Natural killer cell (primary cell): ENCODE measurements at regions not wholly inside any gene's neighbourhood (a gene's known extent, or its start where the extent isn't known, plus 50 kb on each side); places are given as distances from the start of the nearest gene placed in this dataset.

Experiments used
- ATAC-seq, 3 donors: fragments of 150-1000 bp in 2 of 3; fragments of 200-7000 bp in 1 of 3; cut with Tn5 transposase; 1 replicate in 1 of 3; 2 replicates in 2 of 3; pipeline ENCODE4 v1.10.0; 2021; ENCODE audit warnings: mild to moderate bottlenecking in 2 of 3, moderate library complexity in 2 of 3
- DNase-seq, 2 donors: peaks; one replicate each; pipeline versions ENCODE4 v3.0.0 to v3.0.0-alpha.2; 2013 to 2021; ENCODE audit warnings: mixed read lengths in 1 of 2
- H3K27ac ChIP-seq: one replicate; pipeline ENCODE4 v1.5.1; 2013; ENCODE audit warnings: mild to moderate bottlenecking, low read length
- H3K27me3 ChIP-seq: one replicate; pipeline ENCODE4 v1.6.1; 2013; ENCODE audit warnings: low read length; ENCODE audit not compliant: control insufficient read depth, insufficient read depth
- H3K36me3 ChIP-seq: one replicate; pipeline ENCODE4 v1.6.1; 2013; ENCODE audit warnings: low read length; ENCODE audit not compliant: control insufficient read depth, insufficient read depth
- H3K4me1 ChIP-seq: one replicate; pipeline ENCODE4 v1.6.1; 2013; ENCODE audit warnings: low read length; ENCODE audit not compliant: control insufficient read depth, insufficient read depth
- H3K4me3 ChIP-seq: one replicate; pipeline ENCODE4 v1.5.1; 2013; ENCODE audit warnings: low read length
- H3K9me3 ChIP-seq: one replicate; pipeline ENCODE4 v1.6.1; 2013; ENCODE audit warnings: low read length; ENCODE audit not compliant: control insufficient read depth, insufficient read depth
- H3K27ac Mint-ChIP-seq, 2 donors: one replicate each; pipeline ENCODE4 v1.8.0; 2022; ENCODE audit warnings: mild to moderate bottlenecking in 2 of 2, mixed read lengths in 2 of 2, moderate library complexity in 1 of 2
- H3K27me3 Mint-ChIP-seq, 2 donors: one replicate each; pipeline ENCODE4 v1.8.0; 2022; ENCODE audit warnings: low read depth in 2 of 2, mixed read lengths in 2 of 2
- H3K36me3 Mint-ChIP-seq: one replicate; pipeline ENCODE4 v1.8.0; 2022; ENCODE audit warnings: mixed read lengths
- H3K4me1 Mint-ChIP-seq, 2 donors: one replicate each; pipeline ENCODE4 v1.8.0; 2022; ENCODE audit warnings: mixed read lengths in 2 of 2
- H3K4me3 Mint-ChIP-seq: one replicate; pipeline ENCODE4 v1.8.0; 2022; ENCODE audit warnings: mild to moderate bottlenecking, moderate library complexity, mixed read lengths
- H3K9me3 Mint-ChIP-seq, 2 donors: one replicate each; pipeline ENCODE4 v1.8.0; 2022; ENCODE audit warnings: mixed read lengths in 2 of 2
- CTCF ChIP-seq: fragments of 200-600 bp; IDR thresholded peaks from one replicate; pipeline ENCODE4 v1.8.0; 2022; ENCODE audit warnings: antibody characterized with exemption
- WGBS: methylation state at CpG from one replicate; pipeline ENCODE4 v1.1.7; 2013; ENCODE audit warnings: missing lambda C conversion rate; ENCODE audit not compliant: insufficient coverage; 5-methylcytosine and 5-hydroxymethylcytosine counted together
- intact Hi-C: fragments of 100-400 bp; cut with micrococcal nuclease; formaldehyde crosslinking; loops from one replicate; pipeline ENCODE4 v1.14.2; 2022

- no peak overlapping the region for H3K27ac Mint-ChIP-seq
- ATAC-seq (no peak), DNase-seq (no peak)
- no peaks in the 10 kb centered on the region for H3K27me3 ChIP-seq
- intact Hi-C loops: no loop called here
- H3K4me3 Mint-ChIP-seq: no peak overlapping the region
- H3K9me3 Mint-ChIP-seq: peaks cover 4 to 7% of the 10 kb centered on the region in 2 donors
- H3K27ac ChIP-seq: no peak overlapping the region
- no peaks in the 10 kb centered on the region for H3K36me3 Mint-ChIP-seq
- H3K27me3 Mint-ChIP-seq: peaks cover 3 to 13% of the 10 kb centered on the region in 2 donors
- no peaks in the 10 kb centered on the region for H3K9me3 ChIP-seq
- WGBS: 80% methylated on average over 1 of the region's 1 CpG
- H3K36me3 ChIP-seq: no peaks in the 10 kb centered on the region
- no peak overlapping the region for H3K4me3 ChIP-seq
- H3K4me1 Mint-ChIP-seq: no peaks in the 10 kb centered on the region
- TF ChIP-seq CTCF: no peak
- no peaks in the 10 kb centered on the region for H3K4me1 ChIP-seq
Observed at GRCh38 chr16:6012716-6013115, 915.1 kb upstream of the EEF2KMT start.

GRCh38 chr16:6009151-6009550 is 911.6 kb upstream of the EEF2KMT start:
- Mint-ChIP-seq H3K36me3 (no peaks in the 10 kb centered on the region), H3K4me3 (no peak overlapping the region), H3K27me3 (no peaks in the 10 kb centered on the region), H3K4me1 (no peaks in the 10 kb centered on the region), H3K27ac (no peak overlapping the region), H3K9me3 (peaks cover 2 to 7% of the 10 kb centered on the region in 2 donors)
- Histone ChIP-seq H3K4me3 (no peak overlapping the region), H3K4me1 (no peaks in the 10 kb centered on the region), H3K27ac (no peak overlapping the region), H3K27me3 (no peaks in the 10 kb centered on the region), H3K36me3 (no peaks in the 10 kb centered on the region), H3K9me3 (no peaks in the 10 kb centered on the region)
- no peak for DNase-seq
- ATAC-seq: no peak
- intact Hi-C loops: no loop called here
- 65% methylated on average over 5 of the region's 5 CpGs for WGBS
- no peak for TF ChIP-seq CTCF

GRCh38 chr16:6008670-6009069 is 911.1 kb upstream of the EEF2KMT start:
- Mint-ChIP-seq H3K27me3 (no peaks in the 10 kb centered on the region), H3K36me3 (no peaks in the 10 kb centered on the region), H3K4me1 (no peaks in the 10 kb centered on the region), H3K27ac (no peak overlapping the region), H3K9me3 (peaks cover 2 to 7% of the 10 kb centered on the region in 2 donors), H3K4me3 (no peak overlapping the region)
- 50% methylated on average over 9 of the region's 9 CpGs for WGBS
- intact Hi-C loops: no loop called here
- no peaks in the 10 kb centered on the region for H3K4me1 ChIP-seq
- H3K9me3 ChIP-seq: no peaks in the 10 kb centered on the region
- DNase-seq (no peak), ATAC-seq (no peak)
- no peak overlapping the region for H3K27ac ChIP-seq
- H3K36me3 ChIP-seq: no peaks in the 10 kb centered on the region
- no peak overlapping the region for H3K4me3 ChIP-seq
- TF ChIP-seq CTCF: no peak
- no peaks in the 10 kb centered on the region for H3K27me3 ChIP-seq

- Histone ChIP-seq H3K9me3 (no peaks in the 10 kb centered on the region), H3K4me1 (no peaks in the 10 kb centered on the region), H3K27me3 (no peaks in the 10 kb centered on the region), H3K27ac (no peak overlapping the region), H3K4me3 (no peak overlapping the region), H3K36me3 (no peaks in the 10 kb centered on the region)
- Mint-ChIP-seq H3K27ac (no peak overlapping the region), H3K27me3 (no peaks in the 10 kb centered on the region), H3K4me3 (no peak overlapping the region), H3K9me3 (peaks cover 0 to 4% of the 10 kb centered on the region in 2 donors), H3K4me1 (no peaks in the 10 kb centered on the region), H3K36me3 (no peaks in the 10 kb centered on the region)
- WGBS: 98% methylated on average over 2 of the region's 2 CpGs
- no peak for TF ChIP-seq CTCF
- no peak for ATAC-seq
- intact Hi-C loops: no loop called here
- no peak for DNase-seq
Observed at GRCh38 chr16:5993356-5993755, 895.8 kb upstream of the EEF2KMT start.
